Gastroesophageal sphincter (tissue), 4 donors: ENCODE measurements at regions not wholly inside any gene's neighbourhood (a gene's known extent, or its start where the extent isn't known, plus 50 kb on each side); places are given as distances from the start of the nearest gene placed in this dataset.
"Not testable (repeated sequence)": the region's sequence is repeated elsewhere in the genome, so short reads cannot be mapped to it uniquely, and the experiment has no call there.

Source experiments
- ATAC-seq: fragments of 150-250 bp; one replicate; pipeline ENCODE4 v1.9.1; 2016; ENCODE audit warnings: mild to moderate bottlenecking, moderate library complexity
- H3K27ac ChIP-seq, 4 donors: fragments of 200-600 bp; sonication (generic) in 3 of 4; 1 replicate in 3 of 4; 2 replicates in 1 of 4; pipeline ENCODE4 v1.5.1; 2016 to 2019
- H3K27me3 ChIP-seq: fragments of 200-600 bp; sonication (generic); one replicate; pipeline ENCODE4 v1.5.1; 2019
- H3K36me3 ChIP-seq, 2 donors: fragments of 200-600 bp; sonication (generic); one replicate each; pipeline ENCODE4 v1.5.1; 2019; ENCODE audit warnings: control low read depth in 1 of 2
- H3K4me1 ChIP-seq, 3 donors: fragments of 200-600 bp; sonication (generic); 1 replicate in 2 of 3; 2 replicates in 1 of 3; pipeline ENCODE4 v1.5.1; 2016 to 2019; ENCODE audit warnings: control low read depth in 2 of 3
- H3K4me3 ChIP-seq, 2 donors: fragments of 200-600 bp; sonication (generic); one replicate each; pipeline ENCODE4 v1.5.1; 2019; ENCODE audit warnings: mild to moderate bottlenecking in 1 of 2, moderate library complexity in 1 of 2
- H3K9me3 ChIP-seq, 3 donors: fragments of 200-600 bp; sonication (generic); one replicate each; pipeline ENCODE4 v1.5.1; 2017 to 2019; ENCODE audit warnings: control low read depth in 2 of 3
- CTCF ChIP-seq, 4 experiments: fragments of 200-600 bp in 2 of 4; fragments of 450-650 bp in 2 of 4; sonication (generic) in 1 of 4; IDR thresholded peaks; one replicate each; pipeline ENCODE4 v1.5.1; 2017 to 2019; ENCODE audit warnings: antibody characterized with exemption in 4 of 4, mild to moderate bottlenecking in 2 of 4, moderate library complexity in 2 of 4
- EP300 ChIP-seq: sonication (generic); formaldehyde crosslinking; IDR thresholded peaks from one replicate; pipeline ENCODE4 v1.6.1; 2017; ENCODE audit warnings: antibody characterized with exemption, mild to moderate bottlenecking
- POLR2A ChIP-seq, 2 donors: fragments of 450-650 bp; IDR thresholded peaks; one replicate each; pipeline ENCODE4 v1.6.1; 2017; ENCODE audit warnings: antibody characterized with exemption in 2 of 2, mild to moderate bottlenecking in 2 of 2, moderate library complexity in 1 of 2
- POLR2AphosphoS5 ChIP-seq: sonication (generic); formaldehyde crosslinking; IDR thresholded peaks from one replicate; pipeline ENCODE4 v1.6.1; 2017; ENCODE audit warnings: antibody characterized with exemption
- WGBS, 2 donors: methylation state at CpG; one replicate each; pipeline ENCODE4 v1.1.5; 2018; ENCODE audit warnings: low coverage in 1 of 2; 5-methylcytosine and 5-hydroxymethylcytosine counted together

- 68 to 86% methylated on average over 6 of the region's 7 CpGs for WGBS, 2 donors
- no peaks in the 10 kb centered on the region for H3K9me3 ChIP-seq
- no peak for ATAC-seq
- no peak overlapping the region for H3K27ac ChIP-seq
- H3K36me3 ChIP-seq, result no peaks in the 10 kb centered on the region
- H3K4me3 ChIP-seq, result no peak overlapping the region
- H3K4me1 ChIP-seq, result peaks cover 0 to 7% (median 0%) of the 10 kb centered on the region in 3 donors
- TF ChIP-seq EP300 (no peak), POLR2AphosphoS5 (no peak), POLR2A (IDR thresholded peaks at IDR 0.05) (no peak), CTCF (IDR thresholded peaks at IDR 0.05) (no peak)
- H3K27me3 ChIP-seq, result peaks cover 10% of the 10 kb centered on the region
Measured at GRCh38 chr13:48879854-48880253, 95.9 kb upstream of the FNDC3A start.

- not testable (repeated sequence) for H3K4me1 ChIP-seq, H3K9me3 ChIP-seq, H3K27ac ChIP-seq, H3K36me3 ChIP-seq, ATAC-seq, H3K4me3 ChIP-seq, H3K27me3 ChIP-seq
- 85 to 100% methylated on average over 1 of the region's 1 CpG for WGBS, 2 donors
Measured at GRCh38 chr13:48883786-48884185, 91.9 kb upstream of the FNDC3A start.

GRCh38 chr13:48885027-48885395, 90.7 kb upstream of the FNDC3A start:
- Histone ChIP-seq H3K27me3 (no peaks in the 10 kb centered on the region), H3K9me3 (no peaks in the 10 kb centered on the region), H3K36me3 (no peaks in the 10 kb centered on the region), H3K27ac (no peak overlapping the region), H3K4me3 (no peak overlapping the region), H3K4me1 (peaks cover 0 to 7% (median 0%) of the 10 kb centered on the region in 3 donors)
- ATAC-seq, result no peak
- TF ChIP-seq EP300 (no peak), CTCF (IDR thresholded peaks at IDR 0.05) (no peak), POLR2A (IDR thresholded peaks at IDR 0.05) (no peak), POLR2AphosphoS5 (no peak)

GRCh38 chr13:48888613-48889012, 87.1 kb upstream of the FNDC3A start:
- H3K36me3 ChIP-seq, result no peaks in the 10 kb centered on the region
- no peaks in the 10 kb centered on the region for H3K9me3 ChIP-seq
- 87% methylated on average over 5 of the region's 5 CpGs for WGBS, 2 donors
- H3K4me3 ChIP-seq, result no peak overlapping the region
- H3K4me1 ChIP-seq, result peaks cover 0 to 7% (median 0%) of the 10 kb centered on the region in 3 donors
- H3K27me3 ChIP-seq, result no peaks in the 10 kb centered on the region
- ATAC-seq, result no peak
- no peak overlapping the region for H3K27ac ChIP-seq
- TF ChIP-seq EP300 (no peak), POLR2A (IDR thresholded peaks at IDR 0.05) (no peak), CTCF (IDR thresholded peaks at IDR 0.05) (no peak), POLR2AphosphoS5 (no peak)

GRCh38 chr13:48890391-48890790, 85.3 kb upstream of the FNDC3A start:
- Histone ChIP-seq H3K4me1 (no peaks in the 10 kb centered on the region), H3K4me3 (no peak overlapping the region), H3K27ac (no peak overlapping the region), H3K27me3 (no peaks in the 10 kb centered on the region), H3K9me3 (no peaks in the 10 kb centered on the region), H3K36me3 (no peaks in the 10 kb centered on the region)
- 63% methylated on average over 3 of the region's 3 CpGs; no CpG with 5 or more reads in 1 of the 2 donors for WGBS, 2 donors
- TF ChIP-seq POLR2A (IDR thresholded peaks at IDR 0.05) (no peak), POLR2AphosphoS5 (no peak), CTCF (IDR thresholded peaks at IDR 0.05) (no peak), EP300 (no peak)
- ATAC-seq, result no peak

GRCh38 chr13:48891586-48891985, 84.1 kb upstream of the FNDC3A start:
- TF ChIP-seq CTCF (IDR thresholded peaks at IDR 0.05), result no peak
- no peak for TF ChIP-seq EP300
- TF ChIP-seq POLR2AphosphoS5, result no peak
- TF ChIP-seq POLR2A (IDR thresholded peaks at IDR 0.05), result no peak
- H3K27ac ChIP-seq, result no peak overlapping the region
- no peaks in the 10 kb centered on the region for H3K4me1 ChIP-seq
- H3K4me3 ChIP-seq, result no peak overlapping the region
- no peaks in the 10 kb centered on the region for H3K27me3 ChIP-seq
- no peaks in the 10 kb centered on the region for H3K9me3 ChIP-seq
- 52% methylated on average over 2 of the region's 3 CpGs; no CpG with 5 or more reads in 1 of the 2 donors for WGBS, 2 donors
- no peak for ATAC-seq
- no peaks in the 10 kb centered on the region for H3K36me3 ChIP-seq
